Small intestine (tissue), 7 donors: ENCODE measurements at regions not wholly inside any gene's neighbourhood (a gene's known extent, or its start where the extent isn't known, plus 50 kb on each side); places are given as distances from the start of the nearest gene placed in this dataset.

ENCODE experiments used
- DNase-seq, 2 donors: peaks; one replicate each; pipeline versions ENCODE4 v3.0.0 to v3.0.0-alpha.2; 2013
- FAIRE-seq: peaks from 2 replicates; lab custom pipeline; 2012; peaks lifted over from hg19 to GRCh38; lab: Jason Lieb, UNC
- H3K27ac ChIP-seq, 3 donors: one replicate each; pipeline ENCODE4 v1.5.1; 2013; ENCODE audit warnings: low read length in 2 of 3, mild to moderate bottlenecking in 2 of 3, control low read depth in 1 of 3, inconsistent platforms in 1 of 3, low read depth in 1 of 3, moderate library complexity in 1 of 3
- H3K27me3 ChIP-seq, 3 donors: one replicate each; pipeline ENCODE4 v1.6.1; 2013; ENCODE audit warnings: low read length in 3 of 3, inconsistent platforms in 1 of 3; ENCODE audit not compliant: control insufficient read depth in 3 of 3, insufficient read depth in 3 of 3
- H3K36me3 ChIP-seq, 3 donors: one replicate each; pipeline ENCODE4 v1.6.1; 2013; ENCODE audit warnings: low read length in 3 of 3, inconsistent platforms in 1 of 3, low read depth in 1 of 3, mild to moderate bottlenecking in 1 of 3, moderate library complexity in 1 of 3; ENCODE audit not compliant: control insufficient read depth in 3 of 3, insufficient read depth in 2 of 3
- H3K4me1 ChIP-seq, 3 donors: one replicate each; pipeline ENCODE4 v1.6.1; 2013; ENCODE audit warnings: low read length in 2 of 3, inconsistent platforms in 1 of 3, low read depth in 1 of 3, mild to moderate bottlenecking in 1 of 3, moderate library complexity in 1 of 3; ENCODE audit not compliant: control insufficient read depth in 3 of 3, insufficient read depth in 2 of 3
- H3K4me3 ChIP-seq, 3 donors: one replicate each; pipeline ENCODE4 v1.5.1; 2013; ENCODE audit warnings: low read length in 3 of 3, control low read depth in 1 of 3, inconsistent platforms in 1 of 3, low read depth in 1 of 3, mild to moderate bottlenecking in 1 of 3, moderate library complexity in 1 of 3
- H3K9me3 ChIP-seq, 2 donors: one replicate each; pipeline ENCODE4 v1.6.1; 2013; ENCODE audit warnings: low read depth in 1 of 2, low read length in 1 of 2; ENCODE audit not compliant: control insufficient read depth in 2 of 2, insufficient read depth in 1 of 2
- WGBS, 3 donors: extraction: QIAGEN DNeasy Blood & Tissue Kit; methylation state at CpG; one replicate each; pipeline ENCODE4 v1.1.7; 2013; 5-methylcytosine and 5-hydroxymethylcytosine counted together
- donor health status: healthy with polysubstance abuse.
- donor health status: control.
- donor health status: control.
- donor health status: Bipolar disorder and iron deficiency.
- donor health status: healthy.

GRCh38 chr7:46233585-46234329, 312.7 kb upstream of the IGFBP3 start:
- DNase-seq (no peak), FAIRE-seq (no peak)
- 45 to 79% (median 71%) methylated on average over 1 of the region's 1 CpG for WGBS, 3 donors
- H3K4me3 ChIP-seq, result no peak overlapping the region
- H3K27ac ChIP-seq, result no peak overlapping the region
- H3K4me1 ChIP-seq, result no peaks in the 10 kb centered on the region
- no peaks in the 10 kb centered on the region for H3K36me3 ChIP-seq
- no peaks in the 10 kb centered on the region for H3K27me3 ChIP-seq
- H3K9me3 ChIP-seq, result no peaks in the 10 kb centered on the region

GRCh38 chr7:46230990-46231305, 309.9 kb upstream of the IGFBP3 start:
- Histone ChIP-seq H3K4me3 (no peak overlapping the region), H3K36me3 (no peaks in the 10 kb centered on the region), H3K9me3 (no peaks in the 10 kb centered on the region), H3K27ac (no peak overlapping the region), H3K27me3 (no peaks in the 10 kb centered on the region), H3K4me1 (no peaks in the 10 kb centered on the region)
- FAIRE-seq (no peak), DNase-seq (no peak)

- WGBS, 3 donors, result 60 to 71% (median 65%) methylated on average over 3 of the region's 3 CpGs
- FAIRE-seq, result no peak
- H3K4me3 ChIP-seq, result no peak overlapping the region
- no peaks in the 10 kb centered on the region for H3K9me3 ChIP-seq
- no peaks in the 10 kb centered on the region for H3K27me3 ChIP-seq
- DNase-seq, result no peak
- no peaks in the 10 kb centered on the region for H3K4me1 ChIP-seq
- no peak overlapping the region for H3K27ac ChIP-seq
- no peaks in the 10 kb centered on the region for H3K36me3 ChIP-seq
Measured at GRCh38 chr7:46230298-46230989, 309.4 kb upstream of the IGFBP3 start.

GRCh38 chr7:46229409-46229808, 308.3 kb upstream of the IGFBP3 start:
- WGBS, 3 donors, result 72 to 80% (median 73%) methylated on average over 4 of the region's 4 CpGs
- no peaks in the 10 kb centered on the region for H3K36me3 ChIP-seq
- FAIRE-seq, result no peak

GRCh38 chr7:46226860-46227259, 305.8 kb upstream of the IGFBP3 start:
- H3K27me3 ChIP-seq, result no peaks in the 10 kb centered on the region
- FAIRE-seq (no peak), DNase-seq (no peak)
- H3K4me1 ChIP-seq, result no peaks in the 10 kb centered on the region
- H3K4me3 ChIP-seq, result no peak overlapping the region
- peaks cover 0 to 2% of the 10 kb centered on the region in 2 donors for H3K9me3 ChIP-seq
- H3K36me3 ChIP-seq, result no peaks in the 10 kb centered on the region
- no peak overlapping the region for H3K27ac ChIP-seq
- 77 to 81% (median 80%) methylated on average over 3 of the region's 3 CpGs for WGBS, 3 donors

More at GRCh38 chr7:46229409-46229808, 308.3 kb upstream of the IGFBP3 start:
- no peak overlapping the region for H3K27ac ChIP-seq
- no peaks in the 10 kb centered on the region for H3K9me3 ChIP-seq
- no peak overlapping the region for H3K4me3 ChIP-seq
- H3K4me1 ChIP-seq, result no peaks in the 10 kb centered on the region
- H3K27me3 ChIP-seq, result no peaks in the 10 kb centered on the region
- no peak for DNase-seq

GRCh38 chr7:46224363-46224762, 303.3 kb upstream of the IGFBP3 start:
- no peak overlapping the region for H3K4me3 ChIP-seq
- H3K4me1 ChIP-seq, result no peaks in the 10 kb centered on the region
- H3K9me3 ChIP-seq, result peaks cover 0 to 2% of the 10 kb centered on the region in 2 donors
- 57 to 67% (median 64%) methylated on average over 5 of the region's 5 CpGs for WGBS, 3 donors
- no peaks in the 10 kb centered on the region for H3K36me3 ChIP-seq
- DNase-seq, result no peak
- H3K27ac ChIP-seq, result no peak overlapping the region
- no peak for FAIRE-seq
- H3K27me3 ChIP-seq, result no peaks in the 10 kb centered on the region

GRCh38 chr7:46220066-46220630, 299.1 kb upstream of the IGFBP3 start:
- WGBS, 3 donors, result 36 to 73% (median 53%) methylated on average over 7 of the region's 7 CpGs
- peak in 1 of 2 donors; percentile 67 for DNase-seq
- Histone ChIP-seq H3K4me3 (no peak overlapping the region), H3K27ac (no peak overlapping the region), H3K4me1 (peaks cover 0 to 6% (median 0%) of the 10 kb centered on the region in 3 donors), H3K9me3 (peaks cover 0 to 2% of the 10 kb centered on the region in 2 donors), H3K27me3 (no peaks in the 10 kb centered on the region), H3K36me3 (no peaks in the 10 kb centered on the region)
- FAIRE-seq, result no peak

- 76 to 85% (median 82%) methylated on average over 9 of the region's 9 CpGs for WGBS, 3 donors
- Histone ChIP-seq H3K4me1 (peaks cover 0 to 6% (median 0%) of the 10 kb centered on the region in 3 donors), H3K4me3 (no peak overlapping the region), H3K27ac (no peak overlapping the region), H3K9me3 (peaks cover 0 to 2% of the 10 kb centered on the region in 2 donors), H3K27me3 (no peaks in the 10 kb centered on the region), H3K36me3 (no peaks in the 10 kb centered on the region)
- no peak for FAIRE-seq
- no peak for DNase-seq
Measured at GRCh38 chr7:46218461-46219200, 297.6 kb upstream of the IGFBP3 start.
